NCI-H1092 (cell line): ENCODE measurements at regions not wholly inside any gene's neighbourhood (a gene's known extent, or its start where the extent isn't known, plus 50 kb on each side); places are given as distances from the start of the nearest gene placed in this dataset.
"Not testable (repeated sequence)": the region's sequence is repeated elsewhere in the genome, so short reads cannot be mapped to it uniquely, and the experiment has no call there.

Experiments
- DNase-seq: peaks from one replicate; lab custom pipeline; 2025; lab: John Stamatoyannopoulos, UW

GRCh38 chr21:27887808-27888455, 921.0 kb upstream of the ADAMTS5 start:
- DNase-seq = not testable (repeated sequence)

DNA sequence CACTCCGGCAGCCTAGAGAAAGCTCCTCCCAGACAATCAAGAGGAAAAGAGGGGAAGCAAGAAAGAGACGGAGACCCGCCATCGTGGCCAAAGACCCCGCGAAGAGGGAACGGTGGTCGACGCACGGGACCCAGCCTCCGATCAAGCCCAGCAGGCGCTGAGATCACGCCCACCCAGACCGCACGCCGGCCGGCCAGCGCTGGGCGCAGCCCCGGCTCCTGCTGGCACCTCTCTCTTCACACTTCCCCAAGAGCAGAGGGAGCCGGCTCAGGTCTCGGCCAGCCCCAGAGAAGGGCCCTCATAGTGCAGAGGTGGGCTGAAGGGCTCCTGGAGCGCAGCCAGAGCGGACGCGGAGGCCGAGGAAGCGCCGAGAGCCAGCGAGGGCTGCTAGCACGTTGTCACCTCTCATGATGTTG, 918.4 kb upstream of the ADAMTS5 start:
- DNase-seq = no peak

- DNase-seq = not testable (repeated sequence)
Observed at GRCh38 chr21:27881331-27881730, 914.4 kb upstream of the ADAMTS5 start.

DNA sequence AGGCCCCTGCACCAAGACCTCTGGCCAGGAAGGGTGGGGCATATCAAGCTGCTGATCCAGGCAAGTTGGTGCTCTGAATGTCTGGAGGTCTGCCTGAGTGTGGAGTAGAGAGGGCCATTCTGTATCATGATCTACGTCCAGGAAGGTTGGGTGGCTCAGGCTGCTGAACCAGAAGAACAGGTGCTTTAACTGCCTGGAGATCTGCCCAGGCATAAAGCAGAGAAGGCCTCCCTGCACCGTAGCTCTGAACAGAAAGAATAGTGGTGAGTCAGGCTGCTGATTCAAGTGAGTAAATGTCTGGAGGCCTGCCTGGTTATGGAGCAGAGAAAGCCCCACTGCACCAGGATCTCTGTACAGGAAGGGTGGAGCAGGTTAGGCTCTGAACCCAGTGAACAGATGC, 905.5 kb upstream of the ADAMTS5 start:
- not testable (repeated sequence) for DNase-seq

DNA sequence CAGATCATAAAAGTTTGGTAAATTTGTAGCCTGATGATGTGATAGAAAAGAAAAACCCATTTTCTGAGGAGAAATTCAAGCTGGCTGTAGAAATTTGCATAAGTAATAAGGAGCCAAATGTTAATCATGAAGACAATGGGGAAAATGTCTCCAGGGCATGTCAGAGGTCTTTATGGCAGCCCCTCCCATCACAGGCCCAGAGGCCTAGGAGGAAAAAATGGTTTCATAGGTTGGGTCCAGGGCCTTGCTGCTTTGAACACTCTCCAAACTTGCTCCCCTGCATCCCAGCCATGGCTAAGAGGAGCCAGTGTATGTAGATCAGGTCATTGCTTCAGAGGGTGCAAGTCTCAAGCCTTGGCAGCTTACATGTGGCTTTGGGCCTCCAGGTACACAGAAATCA, 903.9 kb upstream of the ADAMTS5 start:
- not testable (repeated sequence) for DNase-seq

- not testable (repeated sequence) for DNase-seq
Observed at GRCh38 chr21:27860314-27860955, 893.5 kb upstream of the ADAMTS5 start.

- not testable (repeated sequence) for DNase-seq
Observed at GRCh38 chr21:27858053-27858825, 891.4 kb upstream of the ADAMTS5 start.

DNA sequence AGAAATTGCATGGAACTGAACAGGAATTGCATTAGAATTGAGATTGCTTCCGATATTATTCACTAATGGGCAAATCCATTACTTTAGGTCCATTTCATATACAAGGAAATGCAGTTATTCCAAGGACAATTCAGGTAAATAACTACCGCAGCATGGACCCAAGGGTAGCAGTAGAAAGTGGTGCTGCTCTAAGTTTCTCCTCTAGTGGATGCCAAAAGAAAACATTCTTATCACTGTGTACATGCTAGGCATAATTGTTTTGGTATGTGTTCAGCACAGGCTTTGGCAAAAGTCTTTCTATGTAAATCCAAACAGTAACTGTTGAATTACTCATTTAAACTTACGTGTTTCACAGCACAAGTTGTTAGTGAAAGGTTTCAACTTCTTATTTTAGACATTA, 890.1 kb upstream of the ADAMTS5 start:
- not testable (repeated sequence) for DNase-seq

GRCh38 chr21:27841084-27841672, 874.3 kb upstream of the ADAMTS5 start:
- no peak for DNase-seq

DNA sequence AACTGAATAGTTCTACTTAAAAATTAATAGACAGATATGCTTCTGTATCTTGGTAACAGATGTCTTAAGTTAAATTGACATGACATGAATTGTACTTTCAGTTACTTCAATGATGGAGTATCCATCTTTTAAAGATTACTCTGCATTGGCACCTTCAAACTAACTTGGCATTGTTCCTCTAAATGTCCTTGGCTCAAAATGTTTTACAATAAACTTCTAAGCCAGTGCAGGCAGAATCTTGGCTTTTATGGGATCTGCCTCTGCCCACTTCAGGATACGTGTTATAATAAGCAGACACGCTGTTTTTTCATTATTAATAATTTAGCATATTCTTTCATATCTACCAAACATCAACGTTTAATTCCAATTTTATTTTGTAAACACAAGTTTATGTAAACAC, 873.4 kb upstream of the ADAMTS5 start:
- no peak for DNase-seq

DNA sequence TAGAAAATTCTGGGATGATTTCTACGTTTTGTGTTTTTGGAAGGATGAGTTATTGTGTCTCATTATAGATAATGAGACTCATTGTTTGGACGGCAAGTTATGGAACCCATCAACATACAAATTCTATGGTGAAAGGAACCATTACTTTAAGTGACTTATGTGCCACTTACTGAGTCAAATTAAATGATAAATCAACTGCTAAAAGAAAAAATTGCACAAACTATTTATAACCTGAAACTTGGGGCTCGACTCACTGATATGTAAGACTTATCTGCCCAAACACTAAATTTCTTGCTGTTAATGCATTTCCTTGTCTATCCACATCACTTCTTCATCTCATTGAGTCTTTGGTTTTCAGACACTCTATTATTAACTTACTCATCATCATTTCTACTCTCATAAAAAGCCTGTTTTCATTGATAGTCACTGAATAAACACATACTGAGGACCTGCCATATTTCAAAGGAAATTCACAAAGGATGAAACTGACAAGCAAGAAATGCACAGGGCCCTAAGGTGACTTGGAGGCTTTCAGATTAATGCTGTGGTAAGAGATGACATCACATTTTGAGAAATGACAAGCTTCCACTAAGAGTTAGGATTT, 872.7 kb upstream of the ADAMTS5 start:
- no peak for DNase-seq

GRCh38 chr21:27838573-27838972, 871.7 kb upstream of the ADAMTS5 start:
- no peak for DNase-seq

GRCh38 chr21:27837936-27838335, 871.0 kb upstream of the ADAMTS5 start:
- no peak for DNase-seq

- DNase-seq = no peak
Observed at GRCh38 chr21:27833298-27833697, 866.4 kb upstream of the ADAMTS5 start.

GRCh38 chr21:27831816-27832569, 865.1 kb upstream of the ADAMTS5 start:
- DNase-seq = no peak

- no peak for DNase-seq
Observed at GRCh38 chr21:27831177-27831576, 864.3 kb upstream of the ADAMTS5 start.

GRCh38 chr21:27827972-27828371, 861.1 kb upstream of the ADAMTS5 start:
- DNase-seq = no peak

GRCh38 chr21:27825035-27825434, 858.1 kb upstream of the ADAMTS5 start:
- no peak for DNase-seq

GRCh38 chr21:27823652-27824201, 856.8 kb upstream of the ADAMTS5 start:
- no peak for DNase-seq

DNA sequence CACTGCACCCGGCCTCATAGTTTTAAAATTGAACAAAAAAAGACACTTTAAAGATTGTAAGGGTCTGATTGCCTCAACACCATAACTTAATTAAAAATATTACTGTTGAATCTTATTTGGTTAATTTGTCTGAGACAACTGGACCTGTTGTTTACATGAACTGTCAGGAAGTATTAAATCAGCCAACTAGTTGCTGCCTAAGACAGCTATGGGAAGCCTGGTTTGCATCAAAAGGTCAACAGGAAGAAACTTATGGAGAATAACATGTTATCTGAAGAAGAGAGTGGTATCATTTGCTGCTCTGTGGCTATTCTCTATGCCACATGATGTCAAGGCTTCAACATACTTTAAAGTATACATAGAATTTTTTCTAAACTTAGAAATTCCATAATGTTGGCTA, 853.5 kb upstream of the ADAMTS5 start:
- DNase-seq = no peak

DNA sequence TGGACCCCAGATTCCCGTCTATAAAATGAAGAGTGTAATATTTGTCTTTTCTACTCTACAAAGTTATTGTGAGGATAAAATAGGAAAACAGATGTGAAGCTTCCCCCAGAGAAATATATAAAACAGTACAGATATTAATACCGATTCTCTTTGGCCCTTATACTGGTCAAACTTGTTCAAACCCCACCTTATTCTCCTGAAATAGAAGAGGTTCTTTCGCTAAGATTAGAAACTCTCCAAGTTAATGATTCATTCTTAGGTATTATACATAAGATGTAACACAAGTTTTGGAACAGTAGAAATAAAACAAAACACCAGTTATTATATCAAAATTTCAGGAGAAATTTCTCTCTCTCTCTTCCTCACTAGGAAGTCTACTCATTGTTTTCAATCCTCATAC, 852.4 kb upstream of the ADAMTS5 start:
- DNase-seq = no peak
